C4-2B (cell line): ENCODE measurements at regions not wholly inside any gene's neighbourhood (a gene's known extent, or its start where the extent isn't known, plus 50 kb on each side); places are given as distances from the start of the nearest gene placed in this dataset.

Source experiments
- ZFX ChIP-seq: fragments of 450-650 bp; IDR thresholded peaks from 2 replicates; pipeline ENCODE4 v1.6.1; 2017
- TF ChIP-seq, protein P1 (sequence below): fragments of 450-650 bp; conservative IDR thresholded peaks from 2 replicates; pipeline ENCODE4 v1.5.1; 2017; ENCODE audit warnings: mild to moderate bottlenecking

DNA sequence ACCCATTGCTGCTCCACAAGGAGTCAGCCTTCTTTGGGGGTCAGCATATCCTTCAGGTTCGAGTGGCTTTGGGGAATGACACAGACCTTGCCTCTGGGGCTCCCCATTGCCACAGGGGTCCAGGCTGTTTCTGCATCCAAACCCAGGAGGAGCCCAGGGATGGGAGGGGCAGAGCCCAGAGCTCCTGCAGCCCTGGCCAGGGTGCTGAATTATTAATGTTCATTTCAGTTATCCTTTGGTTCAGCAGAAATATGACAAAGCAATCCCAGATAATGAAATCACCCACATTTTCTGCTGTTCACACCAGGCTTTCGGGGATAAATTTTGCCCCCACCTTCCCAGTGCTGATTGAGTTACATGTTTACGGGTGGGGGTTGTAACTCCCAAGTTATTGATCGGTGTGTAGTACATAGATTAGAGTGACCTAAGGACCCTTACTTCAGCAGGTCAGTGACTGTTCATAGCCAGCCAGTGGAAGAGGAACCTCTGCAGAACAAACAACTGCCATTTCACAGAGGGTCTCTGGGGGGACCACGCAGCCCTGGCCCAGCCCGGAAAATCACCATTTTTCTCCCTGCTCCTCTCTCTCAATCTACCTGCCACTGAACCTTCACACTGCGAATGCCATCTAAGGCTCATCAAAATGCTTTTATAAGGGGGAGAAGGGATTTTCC is 240.3 kb upstream of the N4BP1 start:
- TF ChIP-seq, protein P1, sequence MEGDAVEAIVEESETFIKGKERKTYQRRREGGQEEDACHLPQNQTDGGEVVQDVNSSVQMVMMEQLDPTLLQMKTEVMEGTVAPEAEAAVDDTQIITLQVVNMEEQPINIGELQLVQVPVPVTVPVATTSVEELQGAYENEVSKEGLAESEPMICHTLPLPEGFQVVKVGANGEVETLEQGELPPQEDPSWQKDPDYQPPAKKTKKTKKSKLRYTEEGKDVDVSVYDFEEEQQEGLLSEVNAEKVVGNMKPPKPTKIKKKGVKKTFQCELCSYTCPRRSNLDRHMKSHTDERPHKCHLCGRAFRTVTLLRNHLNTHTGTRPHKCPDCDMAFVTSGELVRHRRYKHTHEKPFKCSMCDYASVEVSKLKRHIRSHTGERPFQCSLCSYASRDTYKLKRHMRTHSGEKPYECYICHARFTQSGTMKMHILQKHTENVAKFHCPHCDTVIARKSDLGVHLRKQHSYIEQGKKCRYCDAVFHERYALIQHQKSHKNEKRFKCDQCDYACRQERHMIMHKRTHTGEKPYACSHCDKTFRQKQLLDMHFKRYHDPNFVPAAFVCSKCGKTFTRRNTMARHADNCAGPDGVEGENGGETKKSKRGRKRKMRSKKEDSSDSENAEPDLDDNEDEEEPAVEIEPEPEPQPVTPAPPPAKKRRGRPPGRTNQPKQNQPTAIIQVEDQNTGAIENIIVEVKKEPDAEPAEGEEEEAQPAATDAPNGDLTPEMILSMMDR = no peak
- no peak for TF ChIP-seq ZFX
